WTC11 (cell line): ENCODE measurements at regions not wholly inside any gene's neighbourhood (a gene's known extent, or its start where the extent isn't known, plus 50 kb on each side); places are given as distances from the start of the nearest gene placed in this dataset.

ENCODE experiments used
- ATAC-seq: fragments of 200-7000 bp; cut with Tn5 transposase; 2 replicates; pipeline ENCODE4 v1.10.0; 2021; ENCODE audit warnings: mild to moderate bottlenecking, moderate library complexity
- CTCF ChIA-PET: fragments of 300-600 bp; sonication (Branson Sonifier 250); formaldehyde crosslinking; loops from one replicate; lab custom pipeline; 2021; ENCODE audit warnings: antibody characterized with exemption; lab: Charles Lee
- POLR2A ChIA-PET: fragments of 350-600 bp; sonication (Branson Sonifier 250); formaldehyde crosslinking; loops from one replicate; lab custom pipeline; 2021; ENCODE audit warnings: antibody characterized with exemption; lab: Charles Lee
- DNase-seq: peaks from one replicate; pipeline ENCODE4 v3.0.0; 2021; ENCODE audit warnings: low spot score
- H3K27ac Mint-ChIP-seq: 2 replicates; pipeline ENCODE4 v1.8.0; 2021; ENCODE audit warnings: mixed read lengths
- H3K27me3 Mint-ChIP-seq: 2 replicates; pipeline ENCODE4 v1.8.0; 2021; ENCODE audit warnings: low read depth, mild to moderate bottlenecking, moderate library complexity, mixed read lengths
- H3K36me3 Mint-ChIP-seq: 2 replicates; pipeline ENCODE4 v1.8.0; 2021; ENCODE audit warnings: mixed read lengths
- H3K4me1 Mint-ChIP-seq: 2 replicates; pipeline ENCODE4 v1.8.0; 2022; ENCODE audit warnings: mixed read lengths
- H3K4me3 Mint-ChIP-seq: 2 replicates; pipeline ENCODE4 v1.8.0; 2021; ENCODE audit warnings: mild to moderate bottlenecking, moderate library complexity, mixed read lengths
- H3K9me3 Mint-ChIP-seq: 2 replicates; pipeline ENCODE4 v1.8.0; 2021; ENCODE audit warnings: mixed read lengths
- AFF4 ChIP-seq: sonication (generic); formaldehyde crosslinking; IDR thresholded peaks from 2 replicates; pipeline ENCODE4 v1.8.1; 2023; ENCODE audit warnings: mild to moderate bottlenecking, missing genetic modification reagents, borderline replicate concordance
- ATF6 ChIP-seq: sonication (generic); formaldehyde crosslinking; IDR thresholded peaks from 2 replicates; pipeline ENCODE4 v1.8.1; 2023; ENCODE audit warnings: mild to moderate bottlenecking, missing genetic modification reagents
- CDX4 ChIP-seq: fragments of 250-450 bp; sonication (Bioruptor Pico); IDR thresholded peaks from 2 replicates; pipeline ENCODE4 v1.9.0; 2021; ENCODE audit warnings: moderate library complexity, mild to moderate bottlenecking, inconsistent platforms, borderline replicate concordance
- E2F4 ChIP-seq: sonication (generic); formaldehyde crosslinking; IDR thresholded peaks from 2 replicates; pipeline ENCODE4 v1.8.1; 2022; ENCODE audit warnings: low read depth, mild to moderate bottlenecking, moderate library complexity, missing genetic modification reagents, borderline replicate concordance
- E2F5 ChIP-seq: sonication (generic); formaldehyde crosslinking; IDR thresholded peaks from 2 replicates; pipeline ENCODE4 v1.8.1; 2022; ENCODE audit warnings: mild to moderate bottlenecking, moderate library complexity, missing genetic modification reagents
- FOXP1 ChIP-seq: sonication (generic); formaldehyde crosslinking; IDR thresholded peaks from 2 replicates; pipeline ENCODE4 v1.8.0; 2022; ENCODE audit warnings: missing genetic modification reagents, mild to moderate bottlenecking, moderate library complexity, borderline replicate concordance
- FOXP4 ChIP-seq: sonication (generic); formaldehyde crosslinking; IDR thresholded peaks from 2 replicates; pipeline ENCODE4 v1.8.0; 2022; ENCODE audit warnings: mild to moderate bottlenecking, missing genetic modification reagents
- GTF2I ChIP-seq: fragments of 250-450 bp; sonication (Bioruptor Pico); conservative IDR thresholded peaks from 2 replicates; pipeline ENCODE4 v1.4.0; 2021; ENCODE audit warnings: mild to moderate bottlenecking
- IRF1 ChIP-seq: sonication (generic); formaldehyde crosslinking; IDR thresholded peaks from 2 replicates; pipeline ENCODE4 v1.8.0; 2023; ENCODE audit warnings: missing genetic modification reagents
- JAZF1 ChIP-seq: fragments of 250-450 bp; sonication (Bioruptor Pico); IDR thresholded peaks from 2 replicates; pipeline ENCODE4 v1.9.0; 2021; ENCODE audit warnings: moderate library complexity, mild to moderate bottlenecking, inconsistent platforms
- JUN ChIP-seq: sonication (generic); formaldehyde crosslinking; IDR thresholded peaks from 2 replicates; pipeline ENCODE4 v1.8.0; 2023; ENCODE audit warnings: mild to moderate bottlenecking, missing genetic modification reagents
- MXD4 ChIP-seq: fragments of 250-450 bp; sonication (Bioruptor Pico); IDR thresholded peaks from 2 replicates; pipeline ENCODE4 v1.8.0; 2021; ENCODE audit warnings: mild to moderate bottlenecking, moderate library complexity, borderline replicate concordance
- NFYB ChIP-seq: sonication (generic); formaldehyde crosslinking; conservative IDR thresholded peaks from 2 replicates; pipeline ENCODE4 v1.8.0; 2022; ENCODE audit warnings: low read depth, missing genetic modification reagents
- STAT6 ChIP-seq: sonication (generic); formaldehyde crosslinking; conservative IDR thresholded peaks from 2 replicates; pipeline ENCODE4 v1.8.1; 2023; ENCODE audit warnings: mild to moderate bottlenecking, low read depth, missing genetic modification reagents, moderate library complexity
- ZBTB21 ChIP-seq: sonication (generic); formaldehyde crosslinking; IDR thresholded peaks from 2 replicates; pipeline ENCODE4 v1.8.1; 2023; ENCODE audit warnings: mild to moderate bottlenecking, missing genetic modification reagents, borderline replicate concordance
- ZNF219 ChIP-seq: sonication (generic); formaldehyde crosslinking; IDR thresholded peaks from 2 replicates; pipeline ENCODE4 v1.8.0; 2023; ENCODE audit warnings: missing genetic modification reagents, mild to moderate bottlenecking, borderline replicate concordance
- ZSCAN18 ChIP-seq: fragments of 250-450 bp; sonication (Bioruptor Pico); IDR thresholded peaks from 2 replicates; pipeline ENCODE4 v2.1.2; 2022; ENCODE audit warnings: mild to moderate bottlenecking, moderate library complexity

GRCh38 chr6:139943391-139943790 is 568.9 kb upstream of the CITED2 start:
- ChIA-PET POLR2A (no interaction called here), CTCF (no interaction called here)
- Mint-ChIP-seq H3K9me3 (no peaks in the 10 kb centered on the region), H3K4me1 (peaks cover 44% of the 10 kb centered on the region), H3K27me3 (no peaks in the 10 kb centered on the region), H3K27ac (no peak overlapping the region), H3K36me3 (no peaks in the 10 kb centered on the region), H3K4me3 (no peak overlapping the region)
- ATAC-seq (no peak), DNase-seq (no peak)
- TF ChIP-seq GTF2I (no peak), FOXP4 (CRISPR knock-in tag) (no peak)

- no peak overlapping the region for H3K4me3 Mint-ChIP-seq
- DNase-seq, result no peak
- H3K27me3 Mint-ChIP-seq, result no peaks in the 10 kb centered on the region
- TF ChIP-seq FOXP1 (no peak), AFF4 (no peak), NFYB (no peak), JAZF1 (CRISPR knock-in tag) (no peak), MXD4 (CRISPR knock-in tag) (no peak), CDX4 (CRISPR knock-in tag) (no peak), E2F5 (no peak), ZNF219 (CRISPR knock-in tag) (no peak), E2F4 (no peak), ZSCAN18 (no peak), STAT6 (CRISPR knock-in tag) (no peak), JUN (CRISPR knock-in tag) (no peak), ZBTB21 (CRISPR knock-in tag) (no peak), IRF1 (CRISPR knock-in tag) (no peak), ATF6 (CRISPR knock-in tag) (no peak)
- POLR2A ChIA-PET, result interaction anchor here (0.7 kb wide), 1 partner anchor 568 kb away, joined by 3 read pairs; the partner anchor contains the start of gene CITED2
- CTCF ChIA-PET, result no interaction called here
- no peak for ATAC-seq
- no peaks in the 10 kb centered on the region for H3K9me3 Mint-ChIP-seq
- peak overlapping the region; percentile 1; the same call in 1 of the 2 replicates for H3K27ac Mint-ChIP-seq
- no peaks in the 10 kb centered on the region for H3K36me3 Mint-ChIP-seq
- peaks cover 44% of the 10 kb centered on the region for H3K4me1 Mint-ChIP-seq
Measured at GRCh38 chr6:139942331-139942730, 567.9 kb upstream of the CITED2 start.
